GM18502 (cell line): ENCODE measurements at regions not wholly inside any gene's neighbourhood (a gene's known extent, or its start where the extent isn't known, plus 50 kb on each side); places are given as distances from the start of the nearest gene placed in this dataset.

ENCODE experiments used
- ATAC-seq: cut with Tn5 transposase; IDR thresholded peaks from one replicate; pipeline ENCODE4 v1.9.1; 2021; ENCODE audit warnings: mild to moderate bottlenecking; ENCODE audit not compliant: unreplicated experiment, poor library complexity

GRCh38 chr7:136551618-136552017, 316.8 kb upstream of the CHRM2 start:
- ATAC-seq = no peak

GRCh38 chr7:136549756-136550155, 318.7 kb upstream of the CHRM2 start:
- no peak for ATAC-seq

GRCh38 chr7:136533732-136534131, 334.7 kb upstream of the CHRM2 start:
- ATAC-seq = no peak

- no peak for ATAC-seq
Observed at GRCh38 chr7:136530831-136531230, 337.6 kb upstream of the CHRM2 start.

- no peak for ATAC-seq
Observed at GRCh38 chr7:136528329-136528728, 340.1 kb upstream of the CHRM2 start.

- no peak for ATAC-seq
Observed at GRCh38 chr7:136527554-136527953, 340.9 kb upstream of the CHRM2 start.

- ATAC-seq = no peak
Observed at GRCh38 chr7:136526408-136527105, 341.9 kb upstream of the CHRM2 start.

GRCh38 chr7:136523571-136523970, 344.9 kb upstream of the CHRM2 start:
- no peak for ATAC-seq

- ATAC-seq = no peak
Observed at GRCh38 chr7:136517971-136518370, 350.5 kb upstream of the CHRM2 start.

- ATAC-seq = no peak
Observed at GRCh38 chr7:136514776-136515175, 353.7 kb upstream of the CHRM2 start.

- no peak for ATAC-seq
Observed at GRCh38 chr7:136513744-136514143, 354.7 kb upstream of the CHRM2 start.

- ATAC-seq = no peak
Observed at GRCh38 chr7:136509466-136509865, 359.0 kb upstream of the CHRM2 start.

GRCh38 chr7:136502162-136502561, 366.3 kb upstream of the CHRM2 start:
- no peak for ATAC-seq

- ATAC-seq = no peak
Observed at GRCh38 chr7:136501151-136501550, 367.3 kb upstream of the CHRM2 start.

GRCh38 chr7:136496551-136496950, 371.9 kb upstream of the CHRM2 start:
- ATAC-seq = no peak

GRCh38 chr7:136495081-136495480, 373.4 kb upstream of the CHRM2 start:
- no peak for ATAC-seq

- no peak for ATAC-seq
Observed at GRCh38 chr7:136492366-136492765, 376.1 kb upstream of the CHRM2 start.

- no peak for ATAC-seq
Observed at GRCh38 chr7:136489808-136490207, 378.6 kb upstream of the CHRM2 start.

- no peak for ATAC-seq
Observed at GRCh38 chr7:136480901-136481300, 387.6 kb upstream of the CHRM2 start.

- ATAC-seq = no peak
Observed at GRCh38 chr7:136479922-136480321, 388.5 kb upstream of the CHRM2 start.

GRCh38 chr7:136470179-136470578, 398.3 kb upstream of the CHRM2 start:
- ATAC-seq = no peak

- ATAC-seq = no peak
Observed at GRCh38 chr7:136452949-136453348, 415.5 kb upstream of the CHRM2 start.

GRCh38 chr7:136446751-136447150, 421.7 kb upstream of the CHRM2 start:
- ATAC-seq = no peak
